Hematopoietic multipotent progenitor cell treated with erythropoietin and hydrocortisone succinate and interleukin-3 and kit ligand, for 6 days (in vitro differentiated cells): ENCODE measurements at regions not wholly inside any gene's neighbourhood (a gene's known extent, or its start where the extent isn't known, plus 50 kb on each side); places are given as distances from the start of the nearest gene placed in this dataset.
"Not testable (repeated sequence)": the region's sequence is repeated elsewhere in the genome, so short reads cannot be mapped to it uniquely, and the experiment has no call there.

ENCODE experiments used
- DNase-seq: peaks from one replicate; pipeline ENCODE4 v3.0.0-alpha.2; 2015

DNA sequence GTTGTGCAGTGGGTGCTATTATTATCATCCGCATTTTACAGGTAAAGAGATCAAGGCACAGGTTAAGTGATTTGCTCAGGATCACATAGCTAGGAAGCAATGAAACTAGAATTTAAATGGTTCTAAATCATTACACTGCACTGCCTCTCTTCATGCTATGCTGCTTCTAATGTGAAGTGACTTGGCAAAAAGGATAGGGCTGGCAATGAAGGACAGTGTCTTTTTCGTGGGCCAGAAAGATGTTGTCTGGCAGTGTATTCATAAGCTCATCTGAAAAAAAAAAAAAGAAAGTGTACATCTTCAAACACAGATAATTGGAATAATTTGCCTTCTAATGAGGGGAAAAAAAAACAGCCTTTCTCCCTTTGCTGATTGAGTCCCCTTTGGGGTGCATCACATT lies 132.2 kb upstream of the FUNDC1 start:
- no peak for DNase-seq

GRCh38 chrX:44669626-44670025 lies 127.0 kb upstream of the FUNDC1 start:
- no peak for DNase-seq

DNA sequence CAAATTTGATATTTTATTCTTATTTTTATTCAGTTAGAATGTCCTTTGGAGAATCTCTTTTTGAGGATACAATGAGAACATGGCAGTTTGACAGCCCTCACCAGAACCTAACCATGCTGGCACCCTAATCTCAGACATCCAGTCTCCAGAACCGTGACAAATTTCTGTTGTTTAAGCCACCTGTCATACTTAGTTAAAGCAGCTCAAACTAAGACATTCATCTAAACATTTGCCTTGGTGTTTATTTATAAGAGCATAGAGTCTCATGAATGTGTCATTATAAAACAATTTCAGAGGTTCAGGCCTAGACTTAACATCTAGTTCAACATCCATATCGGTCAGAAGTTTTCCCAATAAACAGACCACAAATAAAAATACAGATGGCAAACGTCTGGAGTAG lies 125.1 kb upstream of the FUNDC1 start:
- no peak for DNase-seq

DNA sequence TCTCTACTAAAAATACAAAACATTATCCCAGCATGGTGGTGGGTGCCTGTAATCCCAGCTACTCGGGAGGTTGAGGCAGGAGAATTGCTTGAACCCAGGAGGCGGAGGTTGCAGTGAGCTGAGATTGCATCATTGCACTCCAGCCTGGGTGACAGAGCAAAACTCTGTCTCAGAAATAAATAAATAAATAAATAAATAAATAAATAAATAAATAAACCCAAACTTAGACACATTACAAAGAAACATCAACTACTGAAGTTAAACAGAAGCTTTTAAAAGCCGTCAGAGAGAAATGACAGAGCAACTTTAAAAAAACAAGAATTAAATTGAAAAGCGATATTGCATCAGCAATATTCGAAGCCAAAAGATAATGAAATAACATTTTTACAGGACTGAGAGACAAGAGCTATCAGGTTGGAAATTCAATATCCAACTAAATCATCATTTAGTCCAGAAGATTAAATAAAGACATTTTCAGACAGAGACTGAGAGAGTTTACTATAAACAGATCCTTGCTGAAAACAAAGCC lies 115.1 kb upstream of the FUNDC1 start:
- DNase-seq, result not testable (repeated sequence)

DNA sequence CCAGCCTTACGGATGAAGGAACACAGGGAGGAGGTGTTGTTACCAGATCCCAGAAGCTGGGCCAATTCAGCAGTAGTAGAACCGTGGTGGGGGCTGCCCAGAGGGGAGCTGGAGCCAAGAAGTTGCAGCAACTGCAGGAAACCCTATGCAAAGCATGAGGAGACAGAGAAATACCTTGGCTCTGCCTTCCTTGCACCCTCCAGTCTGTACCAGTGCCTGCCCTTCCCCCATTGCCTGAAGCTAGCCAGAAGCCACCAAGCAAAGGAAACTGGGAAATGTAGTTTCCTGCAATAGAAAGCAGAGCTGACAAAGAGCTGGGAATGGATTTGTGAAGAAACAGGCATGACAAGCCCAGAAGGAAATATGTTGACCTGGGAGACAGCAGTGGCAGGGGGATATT lies 108.7 kb upstream of the FUNDC1 start:
- no peak for DNase-seq

- no peak for DNase-seq
Observed at GRCh38 chrX:44643723-44644122, 101.1 kb upstream of the FUNDC1 start.

DNA sequence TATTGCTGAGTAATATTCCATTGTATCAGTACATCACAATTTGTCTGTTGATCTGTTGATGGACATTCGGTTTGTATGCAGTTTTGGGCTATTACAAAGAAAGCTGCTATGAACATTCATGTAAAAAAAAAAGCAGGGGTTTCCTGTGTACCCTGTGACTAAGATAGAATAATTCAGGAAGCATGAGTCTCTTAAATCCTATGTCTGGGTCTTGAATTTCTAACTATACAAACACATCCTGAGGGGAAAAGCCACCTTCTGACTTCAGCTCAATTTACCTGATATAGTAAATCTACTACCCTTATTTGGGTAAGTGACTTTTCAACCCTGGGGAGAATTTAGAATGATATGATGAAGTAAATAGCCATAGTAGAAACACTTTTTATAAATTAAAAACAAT lies 94.6 kb upstream of the FUNDC1 start:
- no peak for DNase-seq

- peak; percentile 46 for DNase-seq
Observed at GRCh38 chrX:44621078-44621477, 78.4 kb upstream of the FUNDC1 start.

GRCh38 chrX:44619039-44619438 lies 76.4 kb upstream of the FUNDC1 start:
- DNase-seq, result no peak

DNA sequence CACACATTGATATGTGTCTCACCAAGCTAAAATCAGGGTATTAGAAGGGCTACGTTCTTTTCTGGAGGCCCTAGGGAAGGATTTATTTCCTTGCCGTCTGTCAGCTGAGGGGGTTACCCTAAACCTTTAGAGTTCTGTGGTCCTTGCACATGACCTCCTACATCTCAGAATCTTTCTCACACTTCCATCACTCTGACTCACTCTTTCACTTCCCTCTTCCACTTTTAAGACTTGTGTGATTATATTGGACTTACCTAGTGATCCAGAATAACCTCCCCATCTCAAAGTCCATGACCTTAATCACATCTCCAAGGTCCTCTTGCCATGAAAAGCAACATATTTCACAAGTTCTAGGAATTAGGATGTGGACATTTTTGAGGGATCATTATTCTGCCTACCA lies 53.6 kb upstream of the FUNDC1 start:
- DNase-seq, result no peak
